CD14-positive monocyte (primary cell): ENCODE measurements at regions not wholly inside any gene's neighbourhood (a gene's known extent, or its start where the extent isn't known, plus 50 kb on each side); places are given as distances from the start of the nearest gene placed in this dataset.

Experiments used
- DNase-seq, 3 donors: peaks; one replicate each; pipeline ENCODE4 v3.0.0-alpha.2; 2011 to 2022
- H2AFZ ChIP-seq: 2 replicates; pipeline ENCODE4 v1.6.0; 2012; ENCODE audit warnings: mild to moderate bottlenecking, low read depth, low read length, inconsistent platforms; ENCODE audit not compliant: insufficient read depth, poor library complexity, severe bottlenecking
- H3K27ac ChIP-seq, 2 donors: 1 replicate in 1 of 2; 2 replicates in 1 of 2; pipeline ENCODE4 v1.5.1; 2012 to 2013; ENCODE audit warnings: low read length in 2 of 2, control low read depth in 1 of 2, inconsistent platforms in 1 of 2, low read depth in 1 of 2, mild to moderate bottlenecking in 1 of 2
- H3K27me3 ChIP-seq, 2 donors: one replicate each; pipeline versions ENCODE4 v1.6.0 to v1.6.1; 2011 to 2013; ENCODE audit warnings: low read length in 2 of 2; ENCODE audit not compliant: control insufficient read depth in 2 of 2, insufficient read depth in 2 of 2
- H3K36me3 ChIP-seq, 2 donors: replicated peaks in 1 of 2; 1 replicate in 1 of 2; 2 replicates in 1 of 2; pipeline versions ENCODE4 v1.5.1 to v1.6.1; 2012 to 2013; ENCODE audit warnings: low read length in 2 of 2, control low read depth in 1 of 2, inconsistent platforms in 1 of 2, mild to moderate bottlenecking in 1 of 2; ENCODE audit not compliant: insufficient read depth in 2 of 2, control insufficient read depth in 1 of 2
- H3K4me1 ChIP-seq, 2 donors: 1 replicate in 1 of 2; 2 replicates in 1 of 2; pipeline versions ENCODE4 v1.5.1 to v1.6.1; 2012 to 2013; ENCODE audit warnings: low read length in 2 of 2, control low read depth in 1 of 2, inconsistent platforms in 1 of 2, mild to moderate bottlenecking in 1 of 2, moderate library complexity in 1 of 2; ENCODE audit not compliant: insufficient read depth in 2 of 2, control insufficient read depth in 1 of 2
- H3K4me2 ChIP-seq: replicated peaks from 2 replicates; pipeline ENCODE3; 2012; ENCODE audit warnings: low read length, moderate library complexity, mild to moderate bottlenecking; ENCODE audit not compliant: poor library complexity, severe bottlenecking; ENCODE audit errors: extremely low read depth
- H3K4me3 ChIP-seq, 3 experiments: fragments of 200-600 bp in 1 of 3; sonication (generic) in 1 of 3; replicated peaks in 1 of 3; 1 replicate in 2 of 3; 2 replicates in 1 of 3; pipeline ENCODE4 v1.5.1; 2011 to 2013; ENCODE audit warnings: low read length in 3 of 3, mild to moderate bottlenecking in 3 of 3, control low read depth in 2 of 3, low read depth in 2 of 3, inconsistent platforms in 1 of 3, moderate library complexity in 1 of 3
- H3K79me2 ChIP-seq: 2 replicates; pipeline ENCODE4 v1.6.0; 2012; ENCODE audit warnings: mild to moderate bottlenecking, control low read depth, inconsistent platforms, low read length, moderate library complexity; ENCODE audit not compliant: insufficient read depth
- H3K9ac ChIP-seq: 2 replicates; pipeline ENCODE4 v1.6.0; 2017; ENCODE audit warnings: low read length, mild to moderate bottlenecking; ENCODE audit not compliant: insufficient read depth, poor library complexity, severe bottlenecking
- H3K9me3 ChIP-seq, 2 donors: replicated peaks in 1 of 2; 1 replicate in 1 of 2; 2 replicates in 1 of 2; pipeline versions ENCODE4 v1.5.1 to v1.6.1; 2012 to 2013; ENCODE audit warnings: low read length in 2 of 2, control low read depth in 1 of 2; ENCODE audit not compliant: control insufficient read depth in 1 of 2, insufficient read depth in 1 of 2
- H4K20me1 ChIP-seq: 2 replicates; pipeline ENCODE4 v1.6.0; 2012; ENCODE audit warnings: mild to moderate bottlenecking, low read length, control low read depth, moderate library complexity; ENCODE audit not compliant: insufficient read depth
- H3K27ac Mint-ChIP-seq, 7 donors: one replicate each; pipeline ENCODE4 v1.8.0; 2020; ENCODE audit warnings: mild to moderate bottlenecking in 7 of 7, mixed read lengths in 7 of 7, moderate library complexity in 6 of 7, inconsistent platforms in 2 of 7
- H3K27me3 Mint-ChIP-seq, 3 donors: one replicate each; pipeline ENCODE4 v1.8.0; 2021 to 2022; ENCODE audit warnings: low read depth in 3 of 3, mild to moderate bottlenecking in 3 of 3, mixed read lengths in 3 of 3, moderate library complexity in 3 of 3, inconsistent platforms in 1 of 3
- H3K36me3 Mint-ChIP-seq, 2 donors: one replicate each; pipeline ENCODE4 v1.8.0; 2020; ENCODE audit warnings: mixed read lengths in 2 of 2, inconsistent platforms in 1 of 2, mild to moderate bottlenecking in 1 of 2
- H3K4me1 Mint-ChIP-seq: one replicate; pipeline ENCODE4 v1.8.0; 2020; ENCODE audit warnings: mild to moderate bottlenecking, mixed read lengths
- H3K4me3 Mint-ChIP-seq, 2 donors: one replicate each; pipeline ENCODE4 v1.8.0; 2020; ENCODE audit warnings: mild to moderate bottlenecking in 2 of 2, mixed read lengths in 2 of 2, moderate library complexity in 1 of 2
- H3K9me3 Mint-ChIP-seq, 7 donors: one replicate each; pipeline ENCODE4 v1.8.0; 2020 to 2022; ENCODE audit warnings: mixed read lengths in 7 of 7, mild to moderate bottlenecking in 6 of 7, moderate library complexity in 6 of 7, inconsistent platforms in 2 of 7
- CTCF ChIP-seq: fragments of 200-600 bp; IDR thresholded peaks from one replicate; pipeline ENCODE4 v1.8.0; 2022; ENCODE audit warnings: antibody characterized with exemption, mild to moderate bottlenecking
- WGBS: methylation state at CpG from one replicate; pipeline ENCODE4 v1.1.5; 2013; ENCODE audit warnings: missing lambda C conversion rate; ENCODE audit not compliant: insufficient coverage; 5-methylcytosine and 5-hydroxymethylcytosine counted together
- intact Hi-C, 2 donors: fragments of 100-400 bp; cut with micrococcal nuclease; formaldehyde crosslinking; loops; one replicate each; pipeline versions ENCODE4 v1.15.0 to v1.15.1; 2023

GRCh38 chr17:70483624-70484023, 314.3 kb downstream of the KCNJ2 start:
- Mint-ChIP-seq H3K36me3 (no peaks in the 10 kb centered on the region), H3K27ac (no peak overlapping the region), H3K27me3 (no peaks in the 10 kb centered on the region), H3K4me1 (no peaks in the 10 kb centered on the region), H3K9me3 (peaks cover 13 to 21% (median 18%) of the 10 kb centered on the region in 7 donors), H3K4me3 (no peak overlapping the region)
- Histone ChIP-seq H3K4me1 (no peaks in the 10 kb centered on the region), H3K9ac (no peak overlapping the region), H3K79me2 (no peaks in the 10 kb centered on the region), H3K36me3 (no peaks in the 10 kb centered on the region), H3K4me3 (no peak overlapping the region), H3K27ac (no peak overlapping the region), H3K27me3 (no peaks in the 10 kb centered on the region), H3K4me2 (no peak overlapping the region), H3K9me3 (peaks cover 17 to 20% of the 10 kb centered on the region in 2 donors), H4K20me1 (no peaks in the 10 kb centered on the region), H2AFZ (no peak overlapping the region)
- no peak for TF ChIP-seq CTCF
- WGBS = 92% methylated on average over 3 of the region's 3 CpGs
- intact Hi-C loops = no loop called here
- no peak for DNase-seq

- no peak for DNase-seq
- H3K4me1 Mint-ChIP-seq = no peaks in the 10 kb centered on the region
- Histone ChIP-seq H3K4me2 (no peak overlapping the region), H3K79me2 (no peaks in the 10 kb centered on the region), H3K4me3 (no peak overlapping the region), H4K20me1 (no peaks in the 10 kb centered on the region), H3K9ac (no peak overlapping the region), H3K4me1 (no peaks in the 10 kb centered on the region), H3K27ac (no peak overlapping the region), H3K9me3 (peaks cover 17 to 20% of the 10 kb centered on the region in 2 donors), H3K27me3 (no peaks in the 10 kb centered on the region), H2AFZ (no peak overlapping the region), H3K36me3 (no peaks in the 10 kb centered on the region)
- intact Hi-C loops = no loop called here
- H3K27me3 Mint-ChIP-seq = no peaks in the 10 kb centered on the region
- TF ChIP-seq CTCF = no peak
- no peak overlapping the region for H3K27ac Mint-ChIP-seq
- no peak overlapping the region for H3K4me3 Mint-ChIP-seq
- peaks cover 13 to 21% (median 18%) of the 10 kb centered on the region in 7 donors for H3K9me3 Mint-ChIP-seq
- no peaks in the 10 kb centered on the region for H3K36me3 Mint-ChIP-seq
- WGBS = 82% methylated on average over 4 of the region's 4 CpGs
Measured at GRCh38 chr17:70484050-70484449, 314.7 kb downstream of the KCNJ2 start.
